Hepatocyte (in vitro differentiated cells): ENCODE measurements at regions not wholly inside any gene's neighbourhood (a gene's known extent, or its start where the extent isn't known, plus 50 kb on each side); places are given as distances from the start of the nearest gene placed in this dataset.

ENCODE experiments used
- CTCF ChIP-seq: fragments of 200-600 bp; sonication (generic); IDR thresholded peaks from 2 replicates; pipeline ENCODE4 v1.5.1; 2016; ENCODE audit warnings: antibody characterized with exemption, mild to moderate bottlenecking; ENCODE audit not compliant: poor library complexity
- EZH2phosphoT487 ChIP-seq: fragments of 200-600 bp; sonication (generic); IDR thresholded peaks from one replicate; pipeline ENCODE4 v1.6.1; 2018; ENCODE audit warnings: antibody characterized with exemption, mild to moderate bottlenecking, low read depth, moderate library complexity; ENCODE audit not compliant: unreplicated experiment, severe bottlenecking

- no peak for TF ChIP-seq EZH2phosphoT487
- TF ChIP-seq CTCF, result no peak
Observed at GRCh38 chr14:27391331-27391730, 793.5 kb upstream of the NOVA1 start.
